B cell (primary cell): ENCODE measurements at regions not wholly inside any gene's neighbourhood (a gene's known extent, or its start where the extent isn't known, plus 50 kb on each side); places are given as distances from the start of the nearest gene placed in this dataset.

ENCODE experiments used
- ATAC-seq: fragments of 200-7000 bp; cut with Tn5 transposase; one replicate; pipeline ENCODE4 v1.10.0; 2021; ENCODE audit warnings: low read depth, mild to moderate bottlenecking, moderate number of reproducible peaks, moderate library complexity
- CTCF ChIA-PET: fragments of 350-600 bp; sonication (Branson Sonifier 250); formaldehyde crosslinking; loops from one replicate; lab custom pipeline; 2021; ENCODE audit warnings: antibody characterized with exemption, inconsistent platforms; lab: Charles Lee
- POLR2A ChIA-PET: fragments of 350-600 bp; sonication (Branson Sonifier 250); formaldehyde crosslinking; loops from one replicate; lab custom pipeline; 2021; ENCODE audit warnings: antibody characterized with exemption; lab: Charles Lee
- DNase-seq: peaks from one replicate; pipeline ENCODE4 v3.0.0; 2013
- H2AFZ ChIP-seq: 2 replicates; pipeline ENCODE4 v1.6.1; 2012; ENCODE audit warnings: mild to moderate bottlenecking, low read depth, low read length; ENCODE audit not compliant: insufficient read depth, poor library complexity, severe bottlenecking
- H3K27ac ChIP-seq, 2 donors: 1 replicate in 1 of 2; 2 replicates in 1 of 2; pipeline ENCODE4 v1.5.1; 2012 to 2013; ENCODE audit warnings: low read length in 2 of 2, mild to moderate bottlenecking in 2 of 2, moderate library complexity in 1 of 2
- H3K27me3 ChIP-seq, 4 experiments: fragments of 200-600 bp in 1 of 4; sonication (generic) in 1 of 4; replicated peaks in 1 of 4; 1 replicate in 2 of 4; 2 replicates in 2 of 4; pipeline versions ENCODE4 v1.6.1 to v1.7.0; 2013 to 2016; ENCODE audit warnings: low read length in 3 of 4, mild to moderate bottlenecking in 2 of 4, mixed read lengths in 1 of 4, moderate library complexity in 1 of 4; ENCODE audit not compliant: insufficient read depth in 4 of 4, control insufficient read depth in 3 of 4; ENCODE audit errors: control extremely low read depth in 1 of 4
- H3K36me3 ChIP-seq, 2 experiments: replicated peaks in 1 of 2; 1 replicate in 1 of 2; 2 replicates in 1 of 2; pipeline versions ENCODE4 v1.6.1 to v1.7.1; 2013; ENCODE audit warnings: low read length in 1 of 2; ENCODE audit not compliant: insufficient read depth in 2 of 2, control insufficient read depth in 1 of 2; ENCODE audit errors: control extremely low read depth in 1 of 2, extremely low read depth in 1 of 2
- H3K4me1 ChIP-seq, 2 donors: fragments of 200-600 bp in 1 of 2; sonication (generic) in 1 of 2; 1 replicate in 1 of 2; 2 replicates in 1 of 2; pipeline versions ENCODE4 v1.5.1 to v1.6.1; 2013 to 2017; ENCODE audit warnings: low read length in 2 of 2; ENCODE audit not compliant: control insufficient read depth in 2 of 2, insufficient read depth in 2 of 2
- H3K4me2 ChIP-seq: replicated peaks from 2 replicates; pipeline ENCODE3; 2012; ENCODE audit warnings: mild to moderate bottlenecking, low read depth, low read length; ENCODE audit not compliant: poor library complexity, severe bottlenecking
- H3K4me3 ChIP-seq, 5 experiments: fragments of 200-600 bp in 1 of 5; sonication (generic) in 1 of 5; 1 replicate in 3 of 5; 2 replicates in 2 of 5; pipeline versions ENCODE4 v1.5.1 to v1.7.0; 2011 to 2016; ENCODE audit warnings: low read length in 4 of 5, mild to moderate bottlenecking in 4 of 5, low read depth in 2 of 5, control low read depth in 1 of 5, moderate library complexity in 1 of 5; ENCODE audit not compliant: insufficient read depth in 1 of 5; ENCODE audit errors: control extremely low read depth in 1 of 5, extremely low read depth in 1 of 5
- H3K79me2 ChIP-seq: fragments of 200-600 bp; sonication (generic); one replicate; pipeline ENCODE4 v1.6.0; 2016; ENCODE audit warnings: low read length; ENCODE audit not compliant: control insufficient read depth, insufficient read depth
- H3K9ac ChIP-seq: fragments of 200-600 bp; sonication (generic); 2 replicates; pipeline ENCODE4 v1.6.1; 2017; ENCODE audit warnings: mild to moderate bottlenecking, low read length, moderate library complexity
- H3K9me3 ChIP-seq, 3 donors: one replicate each; pipeline versions ENCODE4 v1.6.1 to v1.7.1; 2013; ENCODE audit warnings: low read length in 2 of 3; ENCODE audit not compliant: control insufficient read depth in 2 of 3, insufficient read depth in 1 of 3; ENCODE audit errors: control extremely low read depth in 1 of 3
- H4K20me1 ChIP-seq: 2 replicates; pipeline ENCODE4 v1.6.0; 2012; ENCODE audit warnings: mild to moderate bottlenecking, low read length; ENCODE audit not compliant: insufficient read depth, control insufficient read depth, poor library complexity, severe bottlenecking
- H3K27ac Mint-ChIP-seq: one replicate; pipeline ENCODE4 v1.8.0; 2021; ENCODE audit warnings: mixed read lengths
- H3K27me3 Mint-ChIP-seq: one replicate; pipeline ENCODE4 v1.8.0; 2021; ENCODE audit warnings: mixed read lengths
- H3K4me1 Mint-ChIP-seq: one replicate; pipeline ENCODE4 v1.8.0; 2021; ENCODE audit warnings: mixed read lengths
- H3K4me3 Mint-ChIP-seq: one replicate; pipeline ENCODE4 v1.8.0; 2021; ENCODE audit warnings: mixed read lengths
- H3K9me3 Mint-ChIP-seq: one replicate; pipeline ENCODE4 v1.8.0; 2022; ENCODE audit warnings: mixed read lengths; ENCODE audit not compliant: insufficient read depth
- EZH2 ChIP-seq: IDR thresholded peaks from 2 replicates; pipeline ENCODE4 v1.6.1; 2012; ENCODE audit warnings: borderline replicate concordance, low read depth, mild to moderate bottlenecking, moderate library complexity, low read length; ENCODE audit not compliant: insufficient read depth, poor library complexity, severe bottlenecking
- WGBS: methylation state at CpG from one replicate; pipeline ENCODE4 v1.1.5; 2013; ENCODE audit warnings: missing lambda C conversion rate; ENCODE audit not compliant: insufficient coverage; 5-methylcytosine and 5-hydroxymethylcytosine counted together
- intact Hi-C: fragments of 100-400 bp; cut with micrococcal nuclease; formaldehyde crosslinking; loops from one replicate; pipeline ENCODE4 v1.10.0; 2022
- TF ChIP-seq, protein P1 (sequence below): fragments of 200-600 bp; IDR thresholded peaks from one replicate; pipeline ENCODE4 v1.8.0; 2022; ENCODE audit warnings: antibody characterized with exemption, mild to moderate bottlenecking

DNA sequence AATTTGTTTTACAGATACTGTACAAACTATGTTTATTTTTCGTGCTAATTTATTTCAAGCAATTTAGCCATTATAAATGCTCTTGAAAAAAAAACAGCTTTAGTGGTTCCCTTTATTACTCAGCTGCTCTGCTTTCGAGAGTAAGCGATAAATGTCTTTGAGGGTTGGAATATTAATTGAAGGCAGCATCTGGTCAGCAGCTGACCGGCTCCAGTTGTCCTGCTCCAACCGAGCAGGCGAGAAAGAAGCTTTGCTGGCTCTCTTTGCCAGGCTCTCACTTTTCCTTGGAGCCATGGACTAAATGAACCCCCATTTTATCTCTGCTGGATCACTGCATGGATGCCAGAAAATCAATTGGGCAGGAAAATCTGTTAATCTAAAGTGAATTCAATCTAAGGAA is 147.4 kb downstream of the LNPK start:
- Mint-ChIP-seq H3K4me3 (no peak overlapping the region), H3K27ac (no peak overlapping the region), H3K27me3 (no peaks in the 10 kb centered on the region), H3K9me3 (peaks cover 3% of the 10 kb centered on the region), H3K4me1 (no peaks in the 10 kb centered on the region)
- H4K20me1 ChIP-seq: no peaks in the 10 kb centered on the region
- H3K4me2 ChIP-seq: no peak overlapping the region
- POLR2A ChIA-PET: no interaction called here
- no peak overlapping the region for H3K27ac ChIP-seq
- intact Hi-C loops: no loop called here
- CTCF ChIA-PET: interaction anchor here (0.6 kb wide), 1 partner anchor 1489 kb away, joined by 4 read pairs; no protein-coding TSS in a partner anchor
- 100% methylated on average over 1 of the region's 6 CpGs for WGBS
- peaks cover 0 to 1% (median 0%) of the 10 kb centered on the region in 3 donors for H3K9me3 ChIP-seq
- H3K36me3 ChIP-seq: no peaks in the 10 kb centered on the region
- TF ChIP-seq, protein P1, sequence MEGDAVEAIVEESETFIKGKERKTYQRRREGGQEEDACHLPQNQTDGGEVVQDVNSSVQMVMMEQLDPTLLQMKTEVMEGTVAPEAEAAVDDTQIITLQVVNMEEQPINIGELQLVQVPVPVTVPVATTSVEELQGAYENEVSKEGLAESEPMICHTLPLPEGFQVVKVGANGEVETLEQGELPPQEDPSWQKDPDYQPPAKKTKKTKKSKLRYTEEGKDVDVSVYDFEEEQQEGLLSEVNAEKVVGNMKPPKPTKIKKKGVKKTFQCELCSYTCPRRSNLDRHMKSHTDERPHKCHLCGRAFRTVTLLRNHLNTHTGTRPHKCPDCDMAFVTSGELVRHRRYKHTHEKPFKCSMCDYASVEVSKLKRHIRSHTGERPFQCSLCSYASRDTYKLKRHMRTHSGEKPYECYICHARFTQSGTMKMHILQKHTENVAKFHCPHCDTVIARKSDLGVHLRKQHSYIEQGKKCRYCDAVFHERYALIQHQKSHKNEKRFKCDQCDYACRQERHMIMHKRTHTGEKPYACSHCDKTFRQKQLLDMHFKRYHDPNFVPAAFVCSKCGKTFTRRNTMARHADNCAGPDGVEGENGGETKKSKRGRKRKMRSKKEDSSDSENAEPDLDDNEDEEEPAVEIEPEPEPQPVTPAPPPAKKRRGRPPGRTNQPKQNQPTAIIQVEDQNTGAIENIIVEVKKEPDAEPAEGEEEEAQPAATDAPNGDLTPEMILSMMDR: no peak
- no peak for TF ChIP-seq EZH2
- no peaks in the 10 kb centered on the region for H3K27me3 ChIP-seq
- no peak overlapping the region for H2AFZ ChIP-seq
- no peaks in the 10 kb centered on the region for H3K79me2 ChIP-seq
- no peaks in the 10 kb centered on the region for H3K4me1 ChIP-seq
- no peak for DNase-seq
- H3K9ac ChIP-seq: no peak overlapping the region
- no peak overlapping the region for H3K4me3 ChIP-seq
- no peak for ATAC-seq

DNA sequence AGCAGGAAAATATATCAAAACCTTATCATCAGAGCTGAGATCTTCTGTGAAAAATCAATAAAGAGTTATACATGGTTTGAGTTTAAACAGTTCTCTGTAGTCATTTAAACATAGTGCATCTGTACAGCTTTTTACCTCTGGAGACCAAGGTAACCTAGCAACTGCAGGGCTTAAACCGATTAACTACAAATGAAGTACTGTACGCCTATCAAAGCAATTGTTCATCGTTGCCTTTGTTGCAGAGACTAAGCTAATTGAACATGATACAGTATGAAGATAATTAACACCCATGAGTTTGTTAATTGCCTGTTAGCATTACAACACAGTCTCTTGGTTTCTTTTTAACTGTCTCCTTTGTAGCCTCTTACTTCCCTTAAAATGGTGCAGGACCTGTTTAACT is 147.9 kb downstream of the LNPK start:
- POLR2A ChIA-PET: no interaction called here
- H3K79me2 ChIP-seq: no peaks in the 10 kb centered on the region
- H3K4me3 ChIP-seq: no peak overlapping the region
- no peak overlapping the region for H3K27ac ChIP-seq
- H4K20me1 ChIP-seq: no peaks in the 10 kb centered on the region
- no peaks in the 10 kb centered on the region for H3K36me3 ChIP-seq
- no peak overlapping the region for H2AFZ ChIP-seq
- no peaks in the 10 kb centered on the region for H3K27me3 ChIP-seq
- peaks cover 3% of the 10 kb centered on the region for H3K9me3 Mint-ChIP-seq
- TF ChIP-seq EZH2: no peak
- TF ChIP-seq, protein P1: no peak
- no peak overlapping the region for H3K9ac ChIP-seq
- intact Hi-C loops: no loop called here
- no peaks in the 10 kb centered on the region for H3K4me1 Mint-ChIP-seq
- no CpG with 5 or more reads among the region's 3 CpGs for WGBS
- peaks cover 0 to 1% (median 0%) of the 10 kb centered on the region in 3 donors for H3K9me3 ChIP-seq
- DNase-seq (no peak), ATAC-seq (no peak)
- CTCF ChIA-PET: interaction anchor here (0.6 kb wide), 1 partner anchor 1489 kb away, joined by 4 read pairs; no protein-coding TSS in a partner anchor
- H3K4me1 ChIP-seq: no peaks in the 10 kb centered on the region
- peaks cover 1% of the 10 kb centered on the region for H3K27me3 Mint-ChIP-seq
- no peak overlapping the region for H3K4me2 ChIP-seq
- H3K27ac Mint-ChIP-seq: no peak overlapping the region
- no peak overlapping the region for H3K4me3 Mint-ChIP-seq
